RWPE2 (cell line): ENCODE measurements at regions not wholly inside any gene's neighbourhood (a gene's known extent, or its start where the extent isn't known, plus 50 kb on each side); places are given as distances from the start of the nearest gene placed in this dataset.

ENCODE experiments used
- ATAC-seq: fragments of 200-7000 bp; cut with Tn5 transposase; 3 replicates; pipeline ENCODE4 v1.9.1; 2021; ENCODE audit warnings: low read depth
- DNase-seq: peaks from one replicate; pipeline ENCODE4 v3.0.0-alpha.2; 2020; ENCODE audit warnings: low spot score
- H3K27ac ChIP-seq: fragments of 450-650 bp; 2 replicates; pipeline ENCODE4 v1.5.1; 2017; ENCODE audit warnings: mild to moderate bottlenecking; ENCODE audit not compliant: poor library complexity, severe bottlenecking
- H3K27me3 ChIP-seq: fragments of 250-450 bp; sonication (Bioruptor Pico); 2 replicates; pipeline ENCODE4 v1.5.1; 2021; ENCODE audit warnings: mild to moderate bottlenecking, moderate library complexity; ENCODE audit not compliant: insufficient read depth, poor library complexity, severe bottlenecking
- H3K36me3 ChIP-seq: fragments of 250-450 bp; sonication (Bioruptor Pico); 2 replicates; pipeline ENCODE4 v1.5.1; 2020; ENCODE audit warnings: low read depth, mild to moderate bottlenecking, moderate library complexity
- H3K4me1 ChIP-seq: fragments of 250-450 bp; sonication (Bioruptor Pico); 2 replicates; pipeline ENCODE4 v1.5.1; 2021; ENCODE audit warnings: mild to moderate bottlenecking, moderate library complexity; ENCODE audit not compliant: insufficient read depth, poor library complexity, severe bottlenecking
- H3K4me3 ChIP-seq: fragments of 250-450 bp; sonication (Bioruptor Pico); 2 replicates; pipeline ENCODE4 v1.5.1; 2021; ENCODE audit warnings: mild to moderate bottlenecking, moderate library complexity; ENCODE audit not compliant: severe bottlenecking
- H3K9me3 ChIP-seq: fragments of 250-450 bp; sonication (Bioruptor Pico); 2 replicates; pipeline ENCODE4 v1.5.1; 2021; ENCODE audit warnings: mild to moderate bottlenecking, moderate library complexity; ENCODE audit not compliant: severe bottlenecking
- CTCF ChIP-seq: fragments of 450-650 bp; IDR thresholded peaks from one replicate; pipeline ENCODE4 v1.5.1; 2017; ENCODE audit warnings: mild to moderate bottlenecking, moderate library complexity; ENCODE audit not compliant: poor library complexity, severe bottlenecking

- TF ChIP-seq CTCF, result no peak
- no peaks in the 10 kb centered on the region for H3K36me3 ChIP-seq
- no peak overlapping the region for H3K4me3 ChIP-seq
- peaks cover 7% of the 10 kb centered on the region for H3K27me3 ChIP-seq
- ATAC-seq (no peak), DNase-seq (no peak)
- no peaks in the 10 kb centered on the region for H3K9me3 ChIP-seq
- H3K27ac ChIP-seq, result no peak overlapping the region
- no peaks in the 10 kb centered on the region for H3K4me1 ChIP-seq
Observed at GRCh38 chr17:33421933-33422332, 128.8 kb upstream of the ASIC2 start.

GRCh38 chr17:33433581-33433980 is 140.5 kb upstream of the ASIC2 start:
- Histone ChIP-seq H3K9me3 (no peaks in the 10 kb centered on the region), H3K4me1 (peaks cover 11% of the 10 kb centered on the region), H3K27ac (no peak overlapping the region), H3K36me3 (no peaks in the 10 kb centered on the region), H3K27me3 (no peaks in the 10 kb centered on the region), H3K4me3 (no peak overlapping the region)
- DNase-seq, result no peak
- TF ChIP-seq CTCF, result no peak
- ATAC-seq, result no peak

GRCh38 chr17:33434841-33435240 is 141.7 kb upstream of the ASIC2 start:
- Histone ChIP-seq H3K4me3 (no peak overlapping the region), H3K36me3 (no peaks in the 10 kb centered on the region), H3K4me1 (peaks cover 11% of the 10 kb centered on the region), H3K27me3 (no peaks in the 10 kb centered on the region), H3K9me3 (no peaks in the 10 kb centered on the region), H3K27ac (no peak overlapping the region)
- no peak for TF ChIP-seq CTCF
- ATAC-seq, result no peak
- no peak for DNase-seq

GRCh38 chr17:33435721-33436301 is 142.7 kb upstream of the ASIC2 start:
- TF ChIP-seq CTCF, result no peak
- H3K27me3 ChIP-seq, result no peaks in the 10 kb centered on the region
- ATAC-seq, result no peak
- H3K27ac ChIP-seq, result peak overlapping the region; percentile 27
- no peak overlapping the region for H3K4me3 ChIP-seq
- no peaks in the 10 kb centered on the region for H3K36me3 ChIP-seq
- H3K4me1 ChIP-seq, result peaks cover 11% of the 10 kb centered on the region
- DNase-seq, result no peak
- no peaks in the 10 kb centered on the region for H3K9me3 ChIP-seq

GRCh38 chr17:33436321-33436720 is 143.2 kb upstream of the ASIC2 start:
- no peaks in the 10 kb centered on the region for H3K36me3 ChIP-seq
- H3K27ac ChIP-seq, result peak overlapping the region; percentile 27
- peak; percentile 44; the same call in 1 of the 3 replicates for ATAC-seq
- H3K4me1 ChIP-seq, result peaks cover 11% of the 10 kb centered on the region
- TF ChIP-seq CTCF, result no peak
- H3K27me3 ChIP-seq, result no peaks in the 10 kb centered on the region
- no peak overlapping the region for H3K4me3 ChIP-seq
- H3K9me3 ChIP-seq, result no peaks in the 10 kb centered on the region
- no peak for DNase-seq
